SH-SY5Y (cell line): ENCODE measurements at regions not wholly inside any gene's neighbourhood (a gene's known extent, or its start where the extent isn't known, plus 50 kb on each side); places are given as distances from the start of the nearest gene placed in this dataset.

Experiments used
- GATA2 ChIP-seq: IDR thresholded peaks from 2 replicates; pipeline ENCODE4 v1.6.1; 2011; ENCODE audit warnings: mild to moderate bottlenecking, low read depth, low read length
- GATA3 ChIP-seq: IDR thresholded peaks from 2 replicates; pipeline ENCODE4 v1.6.1; 2011; ENCODE audit warnings: low read depth, mild to moderate bottlenecking, low read length, moderate library complexity

- TF ChIP-seq GATA2, result no peak
- no peak for TF ChIP-seq GATA3
Observed at GRCh38 chr18:41543815-41544214, 411.2 kb upstream of the PIK3C3 start.
